ENCODE measurements at regions not wholly inside any gene's neighbourhood (a gene's known extent, or its start where the extent isn't known, plus 50 kb on each side); places are given as distances from the start of the nearest gene placed in this dataset.

GRCh38 chr11:47905358-47906059 lies 57.4 kb upstream of the NUP160 start:
- TF ChIP-seq EZH2phosphoT487 (conservative IDR thresholded peaks at IDR 0.05; ENCODE audit: low read length) = no peak
- TF ChIP-seq, protein P1, sequence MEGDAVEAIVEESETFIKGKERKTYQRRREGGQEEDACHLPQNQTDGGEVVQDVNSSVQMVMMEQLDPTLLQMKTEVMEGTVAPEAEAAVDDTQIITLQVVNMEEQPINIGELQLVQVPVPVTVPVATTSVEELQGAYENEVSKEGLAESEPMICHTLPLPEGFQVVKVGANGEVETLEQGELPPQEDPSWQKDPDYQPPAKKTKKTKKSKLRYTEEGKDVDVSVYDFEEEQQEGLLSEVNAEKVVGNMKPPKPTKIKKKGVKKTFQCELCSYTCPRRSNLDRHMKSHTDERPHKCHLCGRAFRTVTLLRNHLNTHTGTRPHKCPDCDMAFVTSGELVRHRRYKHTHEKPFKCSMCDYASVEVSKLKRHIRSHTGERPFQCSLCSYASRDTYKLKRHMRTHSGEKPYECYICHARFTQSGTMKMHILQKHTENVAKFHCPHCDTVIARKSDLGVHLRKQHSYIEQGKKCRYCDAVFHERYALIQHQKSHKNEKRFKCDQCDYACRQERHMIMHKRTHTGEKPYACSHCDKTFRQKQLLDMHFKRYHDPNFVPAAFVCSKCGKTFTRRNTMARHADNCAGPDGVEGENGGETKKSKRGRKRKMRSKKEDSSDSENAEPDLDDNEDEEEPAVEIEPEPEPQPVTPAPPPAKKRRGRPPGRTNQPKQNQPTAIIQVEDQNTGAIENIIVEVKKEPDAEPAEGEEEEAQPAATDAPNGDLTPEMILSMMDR (IDR thresholded peaks at IDR 0.05; ENCODE audit: insufficient read depth, low read length, poor library complexity, severe bottlenecking) = no peak
- Histone ChIP-seq H3K4me2 (ENCODE audit: low read depth, low read length, poor library complexity, severe bottlenecking) (peak overlapping the region; percentile 24), H4K20me1 (ENCODE audit: low read depth, low read length) (no peaks in the 10 kb centered on the region), H3K4me3 (ENCODE audit: insufficient read depth, low read length, poor library complexity, severe bottlenecking) (no peak overlapping the region), H2AFZ (ENCODE audit: low read depth, low read length, severe bottlenecking) (no peak overlapping the region), H3K9me3 (ENCODE audit: insufficient read depth, low read length) (no peaks in the 10 kb centered on the region), H3K36me3 (ENCODE audit: low read length) (no peaks in the 10 kb centered on the region), H3K9me2 (replicated peaks; ENCODE audit: insufficient read depth, low read length) (no peaks in the 10 kb centered on the region), H3K27ac (ENCODE audit: low read depth, low read length) (peak overlapping the region; percentile 23; the same call in 1 of the 2 replicates), H3K27me3 (ENCODE audit: low read length) (no peaks in the 10 kb centered on the region), H3F3A (ENCODE audit: insufficient read depth) (no peaks in the 10 kb centered on the region), H3K79me2 (ENCODE audit: insufficient read depth, low read length) (no peaks in the 10 kb centered on the region), H3K9ac (ENCODE audit: low read length) (no peak overlapping the region)

DNA sequence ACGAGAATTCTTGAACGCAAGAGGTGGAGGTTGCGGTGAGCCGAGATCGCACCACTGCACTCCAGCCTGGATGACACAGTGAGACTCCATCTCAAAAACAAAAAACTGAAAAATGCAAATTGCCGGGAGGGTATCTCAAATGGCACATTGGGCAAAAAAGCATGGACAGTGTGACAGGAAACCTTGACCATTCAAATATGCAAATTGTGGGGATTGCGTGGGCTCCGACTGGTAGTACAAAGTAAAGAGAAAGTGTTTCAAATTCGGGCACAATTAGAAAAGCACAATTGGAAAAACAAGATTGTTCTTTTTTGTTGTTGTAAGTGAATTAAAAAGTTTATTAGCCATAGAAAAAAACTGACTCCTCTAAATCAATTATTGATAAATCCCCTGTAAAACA lies 56.7 kb upstream of the NUP160 start:
- Histone ChIP-seq H3K4me3 (ENCODE audit: insufficient read depth, low read length, poor library complexity, severe bottlenecking) (no peak overlapping the region), H3K36me3 (ENCODE audit: low read length) (no peaks in the 10 kb centered on the region), H3K9me3 (ENCODE audit: insufficient read depth, low read length) (no peaks in the 10 kb centered on the region), H3K27me3 (ENCODE audit: low read length) (no peaks in the 10 kb centered on the region), H3K9ac (ENCODE audit: low read length) (no peak overlapping the region), H3K79me2 (ENCODE audit: insufficient read depth, low read length) (no peaks in the 10 kb centered on the region), H2AFZ (ENCODE audit: low read depth, low read length, severe bottlenecking) (no peak overlapping the region), H3K4me2 (ENCODE audit: low read depth, low read length, poor library complexity, severe bottlenecking) (no peak overlapping the region), H4K20me1 (ENCODE audit: low read depth, low read length) (no peaks in the 10 kb centered on the region), H3K9me2 (replicated peaks; ENCODE audit: insufficient read depth, low read length) (no peaks in the 10 kb centered on the region), H3K27ac (ENCODE audit: low read depth, low read length) (no peak overlapping the region), H3F3A (ENCODE audit: insufficient read depth) (no peaks in the 10 kb centered on the region; the same call in 1 of the 2 replicates)
- no peak for TF ChIP-seq EZH2phosphoT487 (conservative IDR thresholded peaks at IDR 0.05; ENCODE audit: low read length)
- TF ChIP-seq, protein P1 (IDR thresholded peaks at IDR 0.05; ENCODE audit: insufficient read depth, low read length, poor library complexity, severe bottlenecking) = no peak

DNA sequence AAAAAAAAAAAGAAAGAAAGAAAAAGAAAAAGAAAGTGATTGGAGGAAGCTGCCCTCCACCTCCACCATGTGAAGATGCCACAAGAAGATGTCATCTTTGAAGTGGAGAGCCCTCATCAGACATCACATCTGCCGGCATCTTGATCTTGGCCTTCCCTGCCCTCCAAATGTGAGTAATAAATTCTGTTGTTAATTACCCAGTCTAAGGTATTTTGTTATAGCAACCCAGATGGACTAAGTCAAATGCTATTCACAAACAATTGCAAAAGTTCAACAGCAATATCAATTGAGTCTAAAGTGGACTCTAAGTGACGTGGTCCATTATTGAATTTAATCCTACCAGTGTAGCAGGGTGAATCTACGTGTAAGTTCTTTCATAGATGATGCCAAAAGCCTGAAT lies 55.9 kb upstream of the NUP160 start:
- H3K36me3 ChIP-seq (ENCODE audit: low read length) = no peaks in the 10 kb centered on the region
- H3K27ac ChIP-seq (ENCODE audit: low read depth, low read length) = no peak overlapping the region

More for the DNA sequence above, 55.9 kb upstream of the NUP160 start:
- H3K9ac ChIP-seq (ENCODE audit: low read length) = no peak overlapping the region
- H3K4me2 ChIP-seq (ENCODE audit: low read depth, low read length, poor library complexity, severe bottlenecking) = no peak overlapping the region
- H3K27me3 ChIP-seq (ENCODE audit: low read length) = no peaks in the 10 kb centered on the region
- no peaks in the 10 kb centered on the region for H4K20me1 ChIP-seq (ENCODE audit: low read depth, low read length)
- TF ChIP-seq, protein P1 (IDR thresholded peaks at IDR 0.05; ENCODE audit: insufficient read depth, low read length, poor library complexity, severe bottlenecking) = no peak
- TF ChIP-seq EZH2phosphoT487 (conservative IDR thresholded peaks at IDR 0.05; ENCODE audit: low read length) = no peak
- H3K9me2 ChIP-seq (replicated peaks; ENCODE audit: insufficient read depth, low read length) = no peaks in the 10 kb centered on the region
- no peaks in the 10 kb centered on the region; the same call in 1 of the 2 replicates for H3F3A ChIP-seq (ENCODE audit: insufficient read depth)
- no peaks in the 10 kb centered on the region for H3K9me3 ChIP-seq (ENCODE audit: insufficient read depth, low read length)
- H2AFZ ChIP-seq (ENCODE audit: low read depth, low read length, severe bottlenecking) = no peak overlapping the region
- H3K79me2 ChIP-seq (ENCODE audit: insufficient read depth, low read length) = no peaks in the 10 kb centered on the region
- no peak overlapping the region for H3K4me3 ChIP-seq (ENCODE audit: insufficient read depth, low read length, poor library complexity, severe bottlenecking)

Data from SU-DHL-6 (cell line).